ENCODE measurements at regions not wholly inside any gene's neighbourhood (a gene's known extent, or its start where the extent isn't known, plus 50 kb on each side); places are given as distances from the start of the nearest gene placed in this dataset.

DNA sequence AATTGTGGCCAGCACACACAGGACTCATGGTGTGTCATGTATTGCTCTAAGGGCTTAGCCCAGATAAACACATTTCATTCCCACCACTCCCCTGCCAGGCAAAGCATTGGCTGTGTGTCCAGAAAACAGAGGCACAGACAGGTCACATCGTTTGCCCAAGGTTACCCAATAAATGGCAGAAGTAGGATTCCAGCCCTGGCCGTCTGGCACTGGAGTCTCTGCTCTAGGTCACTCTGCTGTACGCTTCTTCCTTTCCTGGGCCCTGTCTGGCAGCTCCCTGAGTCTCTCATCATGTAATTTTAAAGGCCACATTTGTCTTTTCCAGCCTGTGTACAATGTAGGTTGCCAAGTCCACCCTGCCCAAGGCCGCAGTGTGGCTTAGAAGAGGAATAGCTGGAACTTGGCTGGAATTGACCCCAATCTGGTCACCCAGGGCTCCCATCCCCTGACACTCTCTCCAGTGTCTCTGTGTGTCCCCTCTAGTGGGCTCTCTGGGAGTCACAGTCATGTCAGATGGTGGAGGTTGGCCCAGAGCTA is 264.5 kb upstream of the TSHZ3 start:
- no peak for ATAC-seq
- H3K27me3 ChIP-seq = no peaks in the 10 kb centered on the region
- H3K9me3 ChIP-seq = no peaks in the 10 kb centered on the region
- intact Hi-C loops (cut with DNase I) = no loop called here
- no peak overlapping the region for H3K4me3 ChIP-seq
- H3K4me1 ChIP-seq = no peaks in the 10 kb centered on the region
- no peak for DNase-seq
- H3K27ac ChIP-seq = no peak overlapping the region
- no peak for TF ChIP-seq CTCF (IDR thresholded peaks at IDR 0.05)
- no peaks in the 10 kb centered on the region for H3K36me3 ChIP-seq

- H3K36me3 ChIP-seq = no peaks in the 10 kb centered on the region
- H3K4me3 ChIP-seq = no peak overlapping the region
- ATAC-seq (no peak), DNase-seq (no peak)
- intact Hi-C loops (cut with DNase I) = no loop called here
- H3K27me3 ChIP-seq = no peaks in the 10 kb centered on the region
- no peaks in the 10 kb centered on the region for H3K9me3 ChIP-seq
- H3K4me1 ChIP-seq = no peaks in the 10 kb centered on the region
- no peak for TF ChIP-seq CTCF (IDR thresholded peaks at IDR 0.05)
- H3K27ac ChIP-seq = no peak overlapping the region
Observed at GRCh38 chr19:31616031-31616430, 266.8 kb upstream of the TSHZ3 start.

- H3K27ac ChIP-seq = no peak overlapping the region
- intact Hi-C loops (cut with DNase I) = no loop called here
- no peak for ATAC-seq
- H3K27me3 ChIP-seq = no peaks in the 10 kb centered on the region
- no peaks in the 10 kb centered on the region for H3K36me3 ChIP-seq
- no peak for DNase-seq
- peaks cover 0 to 1% of the 10 kb centered on the region in 2 donors for H3K9me3 ChIP-seq
- no peak for TF ChIP-seq CTCF (IDR thresholded peaks at IDR 0.05)
- no peak overlapping the region for H3K4me3 ChIP-seq
- no peaks in the 10 kb centered on the region for H3K4me1 ChIP-seq
Observed at GRCh38 chr19:31617010-31617585, 267.9 kb upstream of the TSHZ3 start.

DNA sequence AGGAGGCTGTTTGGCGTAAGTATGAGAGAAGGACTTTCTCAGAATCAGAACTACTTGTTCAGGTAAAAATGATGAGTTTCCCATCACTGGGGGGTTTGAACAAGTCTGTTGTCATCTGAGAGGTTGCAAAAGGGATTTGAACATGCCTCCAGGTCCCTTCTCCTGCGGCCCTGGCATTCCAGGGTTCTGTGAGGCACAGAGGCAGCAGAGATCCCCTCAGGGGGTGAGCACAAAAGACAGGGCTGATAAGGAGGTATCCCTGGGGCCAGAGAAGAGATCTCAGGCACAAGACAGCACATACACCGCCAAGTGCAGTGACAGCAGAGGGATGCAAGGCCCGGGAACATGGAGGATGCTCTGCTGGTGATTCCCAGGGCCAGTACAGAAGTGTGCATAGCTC is 275.8 kb upstream of the TSHZ3 start:
- Histone ChIP-seq H3K4me1 (no peaks in the 10 kb centered on the region), H3K9me3 (peaks cover 0 to 7% of the 10 kb centered on the region in 2 donors), H3K4me3 (no peak overlapping the region), H3K36me3 (no peaks in the 10 kb centered on the region), H3K27me3 (peaks cover 0 to 15% of the 10 kb centered on the region in 2 donors), H3K27ac (no peak overlapping the region)
- TF ChIP-seq CTCF (IDR thresholded peaks at IDR 0.05) = no peak
- DNase-seq = no peak
- no peak for ATAC-seq
- intact Hi-C loops (cut with DNase I) = no loop called here

GRCh38 chr19:31625575-31625974 is 276.3 kb upstream of the TSHZ3 start:
- ATAC-seq = no peak

More at GRCh38 chr19:31625575-31625974, 276.3 kb upstream of the TSHZ3 start:
- Histone ChIP-seq H3K9me3 (peaks cover 0 to 7% of the 10 kb centered on the region in 2 donors), H3K27ac (no peak overlapping the region), H3K36me3 (no peaks in the 10 kb centered on the region), H3K27me3 (peaks cover 0 to 15% of the 10 kb centered on the region in 2 donors), H3K4me1 (no peaks in the 10 kb centered on the region), H3K4me3 (no peak overlapping the region)
- no peak for DNase-seq
- no peak for TF ChIP-seq CTCF (IDR thresholded peaks at IDR 0.05)
- intact Hi-C loops (cut with DNase I) = no loop called here
